ENCODE measurements at regions not wholly inside any gene's neighbourhood (a gene's known extent, or its start where the extent isn't known, plus 50 kb on each side); places are given as distances from the start of the nearest gene placed in this dataset.

DNA sequence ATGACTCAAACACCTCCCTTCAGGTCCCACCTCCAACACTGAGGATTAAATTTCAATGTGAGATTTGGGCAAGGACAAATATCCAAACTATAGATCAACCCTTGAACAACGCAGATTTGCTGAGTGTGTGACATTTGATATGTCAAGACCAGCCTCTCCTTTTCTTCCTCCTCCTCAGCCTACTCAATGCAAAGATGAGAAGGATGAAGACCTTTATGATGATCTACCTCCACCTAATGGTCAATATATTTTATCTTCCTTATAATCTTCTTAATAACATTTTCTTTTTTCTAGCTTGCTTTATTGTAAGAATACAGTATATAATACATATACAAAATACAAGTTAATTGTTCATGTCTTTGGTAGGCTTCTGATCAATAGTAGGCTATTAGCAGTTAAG lies 67.5 kb upstream of the MPPED2 start:
- TF ChIP-seq MAFK (IDR thresholded peaks at IDR 0.05; ENCODE audit: partially characterized antibody) (peak; percentile 3), SMC3 (IDR thresholded peaks at IDR 0.05) (no peak)
- WGBS (ENCODE audit: missing lambda C conversion rate) = 0% methylated on average over 1 of the region's 1 CpG
- H3K4me3 ChIP-seq = no peak overlapping the region
- FAIRE-seq = no peak
- no peak for ATAC-seq
- CTCF ChIA-PET = no interaction called here
- no peaks in the 10 kb centered on the region for H3K9me3 ChIP-seq
- H3K27ac ChIP-seq = no peak overlapping the region
- DNase-seq (ENCODE audit: low read depth in 1 of 2, low spot score in 1 of 2) = no peak
- H3K4me1 ChIP-seq = no peaks in the 10 kb centered on the region
- no peak overlapping the region for H3K4me2 ChIP-seq
- POLR2A ChIA-PET = no interaction called here

DNA sequence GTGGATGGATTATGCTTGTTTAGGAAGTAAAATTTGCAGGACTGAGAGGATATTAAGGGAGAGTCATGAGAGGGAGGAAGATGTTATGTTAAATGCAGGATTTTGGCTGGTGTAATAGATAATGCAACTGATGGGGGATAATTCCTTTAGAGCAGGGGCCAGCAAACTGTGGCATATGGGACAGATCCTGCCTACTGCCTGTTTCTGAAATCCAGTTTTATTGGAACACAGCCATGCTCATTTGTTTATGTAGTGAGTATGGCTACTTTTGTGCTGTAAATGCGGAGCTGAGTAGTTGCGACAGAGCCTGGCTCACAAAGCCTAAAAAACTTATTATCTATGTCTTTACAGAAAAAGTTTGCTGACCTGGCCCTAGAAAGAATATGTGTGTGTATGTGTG lies 66.6 kb upstream of the MPPED2 start:
- Histone ChIP-seq H3K4me1 (no peaks in the 10 kb centered on the region), H3K4me3 (no peak overlapping the region), H3K27ac (no peak overlapping the region), H3K4me2 (no peak overlapping the region), H3K9me3 (no peaks in the 10 kb centered on the region)
- DNase-seq (ENCODE audit: low read depth in 1 of 2, low spot score in 1 of 2) = no peak
- no peak for FAIRE-seq
- POLR2A ChIA-PET = no interaction called here
- no peak for TF ChIP-seq CEBPB (IDR thresholded peaks at IDR 0.05)
- TF ChIP-seq, protein P1, sequence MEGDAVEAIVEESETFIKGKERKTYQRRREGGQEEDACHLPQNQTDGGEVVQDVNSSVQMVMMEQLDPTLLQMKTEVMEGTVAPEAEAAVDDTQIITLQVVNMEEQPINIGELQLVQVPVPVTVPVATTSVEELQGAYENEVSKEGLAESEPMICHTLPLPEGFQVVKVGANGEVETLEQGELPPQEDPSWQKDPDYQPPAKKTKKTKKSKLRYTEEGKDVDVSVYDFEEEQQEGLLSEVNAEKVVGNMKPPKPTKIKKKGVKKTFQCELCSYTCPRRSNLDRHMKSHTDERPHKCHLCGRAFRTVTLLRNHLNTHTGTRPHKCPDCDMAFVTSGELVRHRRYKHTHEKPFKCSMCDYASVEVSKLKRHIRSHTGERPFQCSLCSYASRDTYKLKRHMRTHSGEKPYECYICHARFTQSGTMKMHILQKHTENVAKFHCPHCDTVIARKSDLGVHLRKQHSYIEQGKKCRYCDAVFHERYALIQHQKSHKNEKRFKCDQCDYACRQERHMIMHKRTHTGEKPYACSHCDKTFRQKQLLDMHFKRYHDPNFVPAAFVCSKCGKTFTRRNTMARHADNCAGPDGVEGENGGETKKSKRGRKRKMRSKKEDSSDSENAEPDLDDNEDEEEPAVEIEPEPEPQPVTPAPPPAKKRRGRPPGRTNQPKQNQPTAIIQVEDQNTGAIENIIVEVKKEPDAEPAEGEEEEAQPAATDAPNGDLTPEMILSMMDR (IDR thresholded peaks at IDR 0.05) = no peak
- TF ChIP-seq RCOR1 (IDR thresholded peaks at IDR 0.05; ENCODE audit: low read depth, low read length) = no peak
- TF ChIP-seq ZSCAN20 (CRISPR knock-in tag; IDR thresholded peaks at IDR 0.05) = no peak
- TF ChIP-seq, protein P2, sequence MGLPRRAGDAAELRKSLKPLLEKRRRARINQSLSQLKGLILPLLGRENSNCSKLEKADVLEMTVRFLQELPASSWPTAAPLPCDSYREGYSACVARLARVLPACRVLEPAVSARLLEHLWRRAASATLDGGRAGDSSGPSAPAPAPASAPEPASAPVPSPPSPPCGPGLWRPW (IDR thresholded peaks at IDR 0.05) = no peak
- TF ChIP-seq JUN (IDR thresholded peaks at IDR 0.05) = no peak
- no peak for TF ChIP-seq MYC (IDR thresholded peaks at IDR 0.05; ENCODE audit: borderline replicate concordance, low read length)
- TF ChIP-seq RFX5 (IDR thresholded peaks at IDR 0.05) = no peak
- TF ChIP-seq NPAS2 (CRISPR knock-in tag; IDR thresholded peaks at IDR 0.05; ENCODE audit: borderline replicate concordance) = no peak
- TF ChIP-seq HDAC2 (IDR thresholded peaks at IDR 0.05) = no peak
- TF ChIP-seq, protein P3, sequence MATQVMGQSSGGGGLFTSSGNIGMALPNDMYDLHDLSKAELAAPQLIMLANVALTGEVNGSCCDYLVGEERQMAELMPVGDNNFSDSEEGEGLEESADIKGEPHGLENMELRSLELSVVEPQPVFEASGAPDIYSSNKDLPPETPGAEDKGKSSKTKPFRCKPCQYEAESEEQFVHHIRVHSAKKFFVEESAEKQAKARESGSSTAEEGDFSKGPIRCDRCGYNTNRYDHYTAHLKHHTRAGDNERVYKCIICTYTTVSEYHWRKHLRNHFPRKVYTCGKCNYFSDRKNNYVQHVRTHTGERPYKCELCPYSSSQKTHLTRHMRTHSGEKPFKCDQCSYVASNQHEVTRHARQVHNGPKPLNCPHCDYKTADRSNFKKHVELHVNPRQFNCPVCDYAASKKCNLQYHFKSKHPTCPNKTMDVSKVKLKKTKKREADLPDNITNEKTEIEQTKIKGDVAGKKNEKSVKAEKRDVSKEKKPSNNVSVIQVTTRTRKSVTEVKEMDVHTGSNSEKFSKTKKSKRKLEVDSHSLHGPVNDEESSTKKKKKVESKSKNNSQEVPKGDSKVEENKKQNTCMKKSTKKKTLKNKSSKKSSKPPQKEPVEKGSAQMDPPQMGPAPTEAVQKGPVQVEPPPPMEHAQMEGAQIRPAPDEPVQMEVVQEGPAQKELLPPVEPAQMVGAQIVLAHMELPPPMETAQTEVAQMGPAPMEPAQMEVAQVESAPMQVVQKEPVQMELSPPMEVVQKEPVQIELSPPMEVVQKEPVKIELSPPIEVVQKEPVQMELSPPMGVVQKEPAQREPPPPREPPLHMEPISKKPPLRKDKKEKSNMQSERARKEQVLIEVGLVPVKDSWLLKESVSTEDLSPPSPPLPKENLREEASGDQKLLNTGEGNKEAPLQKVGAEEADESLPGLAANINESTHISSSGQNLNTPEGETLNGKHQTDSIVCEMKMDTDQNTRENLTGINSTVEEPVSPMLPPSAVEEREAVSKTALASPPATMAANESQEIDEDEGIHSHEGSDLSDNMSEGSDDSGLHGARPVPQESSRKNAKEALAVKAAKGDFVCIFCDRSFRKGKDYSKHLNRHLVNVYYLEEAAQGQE (IDR thresholded peaks at IDR 0.05) = no peak
- no peak for TF ChIP-seq RNF2 (IDR thresholded peaks at IDR 0.05; ENCODE audit: borderline replicate concordance, low read depth)
- WGBS (ENCODE audit: missing lambda C conversion rate) = 64% methylated on average over 2 of the region's 2 CpGs
- CTCF ChIA-PET = no interaction called here
- ATAC-seq = no peak

DNA sequence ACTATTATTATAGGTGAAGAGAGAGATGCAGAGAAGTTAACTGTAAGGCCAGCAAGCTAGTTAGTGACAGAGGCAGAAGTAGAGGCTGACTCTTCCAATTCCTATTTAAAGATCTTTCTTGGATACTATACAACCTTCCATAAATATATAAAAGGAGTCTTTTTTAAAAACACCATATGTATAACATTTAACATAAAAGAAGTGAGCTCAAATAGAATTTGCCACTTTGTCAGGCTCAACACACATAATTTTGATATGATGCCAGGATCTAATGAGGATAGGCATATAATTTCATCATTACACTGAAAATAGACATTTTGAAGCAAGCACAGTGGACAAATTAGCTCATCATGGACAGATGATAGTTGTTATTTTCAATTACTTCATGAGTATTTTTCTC lies 64.1 kb upstream of the MPPED2 start:
- CTCF ChIA-PET = no interaction called here

More for the DNA sequence above, 64.1 kb upstream of the MPPED2 start:
- Histone ChIP-seq H3K9me3 (no peaks in the 10 kb centered on the region), H3K4me2 (no peak overlapping the region), H3K4me3 (no peak overlapping the region), H3K27ac (no peak overlapping the region), H3K4me1 (no peaks in the 10 kb centered on the region)
- DNase-seq (ENCODE audit: low read depth in 1 of 2, low spot score in 1 of 2) = no peak
- POLR2A ChIA-PET = no interaction called here
- TF ChIP-seq MAZ (IDR thresholded peaks at IDR 0.05; ENCODE audit: borderline replicate concordance, low read depth, low read length) (no peak), CEBPB (IDR thresholded peaks at IDR 0.05) (no peak), CBX2 (IDR thresholded peaks at IDR 0.05; ENCODE audit: borderline replicate concordance, low read depth) (no peak)
- no peak for ATAC-seq
- no peak for FAIRE-seq
